GM12878 (cell line): ENCODE measurements at regions not wholly inside any gene's neighbourhood (a gene's known extent, or its start where the extent isn't known, plus 50 kb on each side); places are given as distances from the start of the nearest gene placed in this dataset.

Experiments used
- ATAC-seq: fragments of 200-7000 bp; cut with Tn5 transposase; 3 replicates; pipeline ENCODE4 v1.9.1; 2020; ENCODE audit warnings: mild to moderate bottlenecking, moderate library complexity
- BruUV-seq: library from RNA; stranded (reverse); fragments of 400-500 nt; replicated peaks from 2 replicates; lab custom pipeline; 2021; lab: Mats Ljungman, UMichigan
- CTCF ChIA-PET: fragments of 300-600 bp; sonication (Branson Sonifier 250); formaldehyde crosslinking; extraction: SDS; loops from one replicate; lab custom pipeline; 2021; ENCODE audit warnings: inconsistent platforms; lab: Yijun Ruan, JAX
- POLR2A ChIA-PET: fragments of 350-600 bp; formaldehyde crosslinking; extraction: SDS; loops from one replicate; lab custom pipeline; 2021; ENCODE audit warnings: inconsistent platforms; lab: Charles Lee
- RAD21 ChIA-PET: fragments of 300-600 bp; sonication (Branson Sonifier 250); formaldehyde crosslinking; loops from one replicate; lab custom pipeline; 2023; ENCODE audit warnings: antibody characterized with exemption; ENCODE audit not compliant: unreplicated experiment; lab: Charles Lee
- SMC1A ChIA-PET: fragments of 300-600 bp; sonication (Branson Sonifier 250); formaldehyde crosslinking; loops from one replicate; lab custom pipeline; 2023; ENCODE audit not compliant: unreplicated experiment, uncharacterized antibody; lab: Charles Lee
- DNase-seq: peaks from one replicate; pipeline ENCODE4 v3.0.0-alpha.2; 2011; ENCODE audit warnings: low read depth, low spot score
- FAIRE-seq: peaks from 3 replicates; lab custom pipeline; 2011; peaks lifted over from hg19 to GRCh38; lab: Jason Lieb, UNC
- H2AFZ ChIP-seq: 2 replicates; pipeline ENCODE4 v1.6.0; 2011; ENCODE audit warnings: low read depth, low read length, control low read depth; ENCODE audit not compliant: control insufficient read depth
- H3K27ac ChIP-seq: 2 replicates; pipeline ENCODE4 v1.5.1; 2011; ENCODE audit warnings: control low read depth; ENCODE audit not compliant: control insufficient read depth, insufficient read depth
- H3K27me3 ChIP-seq, 2 experiments: replicated peaks in 1 of 2; 2 replicates each; pipeline versions ENCODE4 v1.6.0 to v1.6.1; 2011; ENCODE audit warnings: low read length in 1 of 2; ENCODE audit not compliant: control insufficient read depth in 2 of 2, insufficient read depth in 2 of 2
- H3K36me3 ChIP-seq, 2 experiments: 2 replicates each; pipeline ENCODE4 v1.5.1; 2011; ENCODE audit warnings: low read length in 1 of 2; ENCODE audit not compliant: control insufficient read depth in 2 of 2, insufficient read depth in 2 of 2
- H3K4me1 ChIP-seq: 2 replicates; pipeline ENCODE4 v1.6.1; 2011; ENCODE audit warnings: mild to moderate bottlenecking, low read length, moderate library complexity, mixed read lengths; ENCODE audit not compliant: control insufficient read depth, insufficient read depth
- H3K4me2 ChIP-seq: 2 replicates; pipeline ENCODE4 v1.6.0; 2011; ENCODE audit warnings: control low read depth; ENCODE audit not compliant: control insufficient read depth, insufficient read depth
- H3K4me3 ChIP-seq: fragments of 200-600 bp; sonication (generic); 2 replicates; pipeline ENCODE4 v1.5.1; 2016
- H3K79me2 ChIP-seq: 2 replicates; pipeline ENCODE4 v1.6.0; 2011; ENCODE audit warnings: low read length; ENCODE audit not compliant: control insufficient read depth, insufficient read depth
- H3K9ac ChIP-seq: 2 replicates; pipeline ENCODE4 v1.8.0; 2011; ENCODE audit warnings: low read length, control low read depth, mixed read lengths; ENCODE audit not compliant: control insufficient read depth, insufficient read depth
- H3K9me3 ChIP-seq: replicated peaks from 3 replicates; pipeline ENCODE4 v1.5.1; 2011; ENCODE audit warnings: mild to moderate bottlenecking, low read length; ENCODE audit not compliant: control insufficient read depth, insufficient read depth
- H4K20me1 ChIP-seq: 2 replicates; pipeline ENCODE4 v1.6.0; 2011; ENCODE audit not compliant: control insufficient read depth, insufficient read depth
- NR2C1 ChIP-seq: fragments of 450-650 bp; IDR thresholded peaks from 2 replicates; pipeline ENCODE4 v1.6.1; 2017; ENCODE audit warnings: antibody characterized with exemption, mild to moderate bottlenecking, moderate library complexity
- NRF1 ChIP-seq: conservative IDR thresholded peaks from 2 replicates; pipeline ENCODE4 v1.6.1; 2011; ENCODE audit warnings: mild to moderate bottlenecking, low read depth, low read length, improper control_type of control experiment
- STAT1 ChIP-seq: fragments of 450-650 bp; conservative IDR thresholded peaks from 2 replicates; pipeline ENCODE4 v1.6.1; 2014; ENCODE audit warnings: antibody characterized with exemption, mild to moderate bottlenecking
- WGBS: methylation state at CpG from one replicate; pipeline ENCODE4 v1.1.6; 2016; ENCODE audit warnings: low lambda C conversion rate; ENCODE audit not compliant: insufficient replicate concordance, insufficient coverage; ENCODE audit errors: missing lambda C conversion rate; 5-methylcytosine and 5-hydroxymethylcytosine counted together
- in situ Hi-C: fragments of 300-500 bp; cut with MboI; formaldehyde crosslinking; loops from 9 replicates; pipeline ENCODE4 v1.14.3; 2018; ENCODE audit warnings: mixed read lengths
- intact Hi-C: fragments of 100-400 bp; cut with micrococcal nuclease; formaldehyde crosslinking; loops from one replicate; pipeline ENCODE4 v1.14.2; 2022; ENCODE audit not compliant: unreplicated experiment
- TF ChIP-seq, protein P1 (sequence below): fragments of 450-650 bp; formaldehyde crosslinking; IDR thresholded peaks from 2 replicates; pipeline ENCODE4 v1.4.0; 2020; ENCODE audit warnings: mild to moderate bottlenecking, moderate library complexity

DNA sequence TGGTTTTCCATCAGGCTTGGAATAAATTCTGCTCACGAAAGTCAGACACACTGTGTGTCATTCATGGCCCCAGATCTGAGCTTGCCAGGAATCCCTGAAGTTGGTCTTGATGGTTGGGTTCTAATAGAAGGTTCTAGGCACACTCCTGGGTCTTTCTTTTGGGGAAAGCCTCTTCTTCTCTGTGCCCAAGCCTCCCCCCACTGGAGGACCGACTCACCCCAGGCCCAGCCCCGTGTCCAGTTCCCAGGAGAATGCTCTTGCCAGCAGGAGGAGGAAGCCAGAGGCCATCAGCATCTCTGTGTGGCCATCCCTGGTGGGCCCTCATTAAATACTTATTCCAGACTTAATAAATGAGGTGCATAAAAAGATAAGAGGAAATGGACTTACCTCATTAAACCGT is 548.0 kb downstream of the TCERG1L start (continued):
- TF ChIP-seq, protein P1, sequence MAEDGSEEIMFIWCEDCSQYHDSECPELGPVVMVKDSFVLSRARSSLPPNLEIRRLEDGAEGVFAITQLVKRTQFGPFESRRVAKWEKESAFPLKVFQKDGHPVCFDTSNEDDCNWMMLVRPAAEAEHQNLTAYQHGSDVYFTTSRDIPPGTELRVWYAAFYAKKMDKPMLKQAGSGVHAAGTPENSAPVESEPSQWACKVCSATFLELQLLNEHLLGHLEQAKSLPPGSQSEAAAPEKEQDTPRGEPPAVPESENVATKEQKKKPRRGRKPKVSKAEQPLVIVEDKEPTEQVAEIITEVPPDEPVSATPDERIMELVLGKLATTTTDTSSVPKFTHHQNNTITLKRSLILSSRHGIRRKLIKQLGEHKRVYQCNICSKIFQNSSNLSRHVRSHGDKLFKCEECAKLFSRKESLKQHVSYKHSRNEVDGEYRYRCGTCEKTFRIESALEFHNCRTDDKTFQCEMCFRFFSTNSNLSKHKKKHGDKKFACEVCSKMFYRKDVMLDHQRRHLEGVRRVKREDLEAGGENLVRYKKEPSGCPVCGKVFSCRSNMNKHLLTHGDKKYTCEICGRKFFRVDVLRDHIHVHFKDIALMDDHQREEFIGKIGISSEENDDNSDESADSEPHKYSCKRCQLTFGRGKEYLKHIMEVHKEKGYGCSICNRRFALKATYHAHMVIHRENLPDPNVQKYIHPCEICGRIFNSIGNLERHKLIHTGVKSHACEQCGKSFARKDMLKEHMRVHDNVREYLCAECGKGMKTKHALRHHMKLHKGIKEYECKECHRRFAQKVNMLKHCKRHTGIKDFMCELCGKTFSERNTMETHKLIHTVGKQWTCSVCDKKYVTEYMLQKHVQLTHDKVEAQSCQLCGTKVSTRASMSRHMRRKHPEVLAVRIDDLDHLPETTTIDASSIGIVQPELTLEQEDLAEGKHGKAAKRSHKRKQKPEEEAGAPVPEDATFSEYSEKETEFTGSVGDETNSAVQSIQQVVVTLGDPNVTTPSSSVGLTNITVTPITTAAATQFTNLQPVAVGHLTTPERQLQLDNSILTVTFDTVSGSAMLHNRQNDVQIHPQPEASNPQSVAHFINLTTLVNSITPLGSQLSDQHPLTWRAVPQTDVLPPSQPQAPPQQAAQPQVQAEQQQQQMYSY, result no peak

DNA sequence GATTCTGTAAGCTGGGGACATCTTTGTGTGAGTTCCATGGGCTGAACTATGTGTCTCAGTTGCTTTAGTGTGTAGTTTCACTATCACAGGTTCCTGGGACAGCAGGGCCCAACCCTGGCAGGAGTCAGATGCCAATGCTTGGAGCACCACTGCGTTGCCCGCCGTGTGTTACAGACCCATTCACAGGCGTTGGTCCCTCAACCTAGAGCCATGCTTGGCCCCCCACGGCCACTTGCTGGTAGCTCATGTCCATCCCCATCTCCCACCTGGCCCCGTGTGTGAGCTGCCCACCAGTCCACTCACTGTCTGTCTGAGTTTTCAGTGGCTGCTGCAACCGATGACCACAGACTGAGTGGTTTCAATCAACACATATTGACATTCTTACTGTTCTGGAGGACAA is 546.9 kb downstream of the TCERG1L start:
- no peak for DNase-seq
- no peak overlapping the region for H3K4me2 ChIP-seq
- H4K20me1 ChIP-seq, result no peaks in the 10 kb centered on the region
- H3K27ac ChIP-seq, result no peak overlapping the region
- no peak for FAIRE-seq
- 19% methylated on average over 6 of the region's 7 CpGs for WGBS
- H2AFZ ChIP-seq, result no peak overlapping the region
- H3K27me3 ChIP-seq, result no peaks in the 10 kb centered on the region
- CTCF ChIA-PET, result no interaction called here
- TF ChIP-seq NR2C1, result no peak
- no peak for TF ChIP-seq STAT1
- TF ChIP-seq NRF1, result no peak
- H3K4me3 ChIP-seq, result no peak overlapping the region
- in situ Hi-C loops, result no loop called here
- no peaks in the 10 kb centered on the region for H3K4me1 ChIP-seq
- RAD21 ChIA-PET, result no interaction called here
- H3K36me3 ChIP-seq, result no peaks in the 10 kb centered on the region
- intact Hi-C loops, result no loop called here
- H3K9me3 ChIP-seq, result no peaks in the 10 kb centered on the region
- no TSS peak for BruUV-seq
- no peak overlapping the region for H3K9ac ChIP-seq
- POLR2A ChIA-PET, result no interaction called here
- no peak for ATAC-seq
- no peaks in the 10 kb centered on the region for H3K79me2 ChIP-seq
- SMC1A ChIA-PET, result no interaction called here
